AML-193 (cell line): ENCODE measurements at regions not wholly inside any gene's neighbourhood (a gene's known extent, or its start where the extent isn't known, plus 50 kb on each side); places are given as distances from the start of the nearest gene placed in this dataset.
"Not testable (repeated sequence)": the region's sequence is repeated elsewhere in the genome, so short reads cannot be mapped to it uniquely, and the experiment has no call there.

ENCODE experiments used
- DNase-seq, 2 experiments: peaks; one replicate each; lab custom pipeline; 2025; lab: John Stamatoyannopoulos, UW

- DNase-seq: no peak
Observed at GRCh38 chr2:195356026-195356425, 301.0 kb upstream of the SLC39A10 start.

- peak in 1 of 2 experiments; percentile 7 for DNase-seq
Observed at GRCh38 chr2:195352581-195352980, 304.4 kb upstream of the SLC39A10 start.

GRCh38 chr2:195343942-195344530, 313.0 kb upstream of the SLC39A10 start:
- no peak for DNase-seq

GRCh38 chr2:195343540-195343939, 313.5 kb upstream of the SLC39A10 start:
- peak; percentile 23 to 25 for DNase-seq

GRCh38 chr2:195342061-195342460, 315.0 kb upstream of the SLC39A10 start:
- no peak for DNase-seq

GRCh38 chr2:195338856-195339255, 318.2 kb upstream of the SLC39A10 start:
- no peak for DNase-seq

- DNase-seq: peak; percentile 78 to 81
Observed at GRCh38 chr2:195337597-195337996, 319.4 kb upstream of the SLC39A10 start.

GRCh38 chr2:195333869-195334268, 323.2 kb upstream of the SLC39A10 start:
- no peak for DNase-seq

GRCh38 chr2:195331966-195332365, 325.1 kb upstream of the SLC39A10 start:
- no peak for DNase-seq

GRCh38 chr2:195331129-195331528, 325.9 kb upstream of the SLC39A10 start:
- no peak for DNase-seq

GRCh38 chr2:195330513-195330956, 326.5 kb upstream of the SLC39A10 start:
- peak; percentile 28 to 31 for DNase-seq

- DNase-seq: not testable (repeated sequence)
Observed at GRCh38 chr2:195329784-195330183, 327.2 kb upstream of the SLC39A10 start.

GRCh38 chr2:195326537-195326936, 330.5 kb upstream of the SLC39A10 start:
- DNase-seq: no peak

- DNase-seq: no peak
Observed at GRCh38 chr2:195322324-195322723, 334.7 kb upstream of the SLC39A10 start.

- no peak for DNase-seq
Observed at GRCh38 chr2:195320413-195320973, 336.5 kb upstream of the SLC39A10 start.

- no peak for DNase-seq
Observed at GRCh38 chr2:195319548-195320412, 337.2 kb upstream of the SLC39A10 start.

GRCh38 chr2:195319112-195319460, 337.9 kb upstream of the SLC39A10 start:
- no peak for DNase-seq

- DNase-seq: peak; percentile 49 to 69
Observed at GRCh38 chr2:195318440-195319111, 338.4 kb upstream of the SLC39A10 start.

- no peak for DNase-seq
Observed at GRCh38 chr2:195317550-195317949, 339.5 kb upstream of the SLC39A10 start.

GRCh38 chr2:195316486-195316885, 340.5 kb upstream of the SLC39A10 start:
- DNase-seq: no peak

GRCh38 chr2:195313962-195314361, 343.1 kb upstream of the SLC39A10 start:
- no peak for DNase-seq

- peak; percentile 44 to 50 for DNase-seq
Observed at GRCh38 chr2:195312662-195313061, 344.4 kb upstream of the SLC39A10 start.

- no peak for DNase-seq
Observed at GRCh38 chr2:195308163-195308562, 348.9 kb upstream of the SLC39A10 start.
